IMR-90 (cell line): ENCODE measurements at regions not wholly inside any gene's neighbourhood (a gene's known extent, or its start where the extent isn't known, plus 50 kb on each side); places are given as distances from the start of the nearest gene placed in this dataset.

ENCODE experiments used
- ATAC-seq: fragments of 200-7000 bp; cut with Tn5 transposase; 2 replicates; pipeline ENCODE4 v1.9.1; 2020; ENCODE audit warnings: low read depth, mild to moderate bottlenecking, moderate library complexity
- BruUV-seq: library from RNA; stranded (reverse); fragments of 400-500 nt; replicated peaks from 2 replicates; lab custom pipeline; 2021; lab: Mats Ljungman, UMichigan
- CTCF ChIA-PET: fragments of 300-600 bp; formaldehyde crosslinking; extraction: SDS; loops from one replicate; lab custom pipeline; 2021; ENCODE audit warnings: antibody characterized with exemption; lab: Yijun Ruan, JAX
- POLR2A ChIA-PET: fragments of 300-600 bp; sonication (Branson Sonifier 250); formaldehyde crosslinking; loops from one replicate; lab custom pipeline; 2022; ENCODE audit warnings: antibody characterized with exemption; ENCODE audit not compliant: unreplicated experiment; lab: Charles Lee
- DNase-seq: peaks from one replicate; pipeline ENCODE4 v3.0.0; 2013
- H2AFZ ChIP-seq: replicated peaks from 2 replicates; pipeline ENCODE3; 2013; ENCODE audit warnings: low read length, mild to moderate bottlenecking; ENCODE audit not compliant: poor library complexity
- H2AK5ac ChIP-seq: 2 replicates; pipeline ENCODE4 v1.6.1; 2013; ENCODE audit warnings: low read depth, low read length, inconsistent platforms
- H2AK9ac ChIP-seq: replicated peaks from 2 replicates; pipeline ENCODE3; 2013; ENCODE audit warnings: mild to moderate bottlenecking, low read depth, low read length, moderate library complexity; ENCODE audit not compliant: poor library complexity
- H2BK120ac ChIP-seq: 2 replicates; pipeline ENCODE4 v1.6.1; 2013; ENCODE audit warnings: low read depth, low read length, inconsistent platforms
- H2BK15ac ChIP-seq: 3 replicates; pipeline ENCODE4 v1.6.1; 2013; ENCODE audit warnings: low read depth, low read length, inconsistent platforms
- H2BK20ac ChIP-seq: 2 replicates; pipeline ENCODE4 v1.6.1; 2013; ENCODE audit warnings: low read depth, mild to moderate bottlenecking, inconsistent platforms, low read length, moderate library complexity
- H2BK5ac ChIP-seq: 2 replicates; pipeline ENCODE4 v1.6.1; 2013; ENCODE audit warnings: mild to moderate bottlenecking, low read depth, low read length, inconsistent platforms; ENCODE audit not compliant: poor library complexity, severe bottlenecking
- H3K14ac ChIP-seq: replicated peaks from 2 replicates; pipeline ENCODE4 v1.6.1; 2013; ENCODE audit warnings: low read depth, low read length, inconsistent platforms
- H3K18ac ChIP-seq: 2 replicates; pipeline ENCODE4 v1.6.1; 2013; ENCODE audit warnings: low read depth, low read length, control low read depth
- H3K23ac ChIP-seq: 2 replicates; pipeline ENCODE4 v1.6.1; 2013; ENCODE audit warnings: low read depth, low read length, inconsistent platforms
- H3K27ac ChIP-seq: 2 replicates; pipeline ENCODE4 v1.5.1; 2013; ENCODE audit warnings: mild to moderate bottlenecking, control low read depth, low read length; ENCODE audit not compliant: insufficient read depth
- H3K27me3 ChIP-seq: 2 replicates; pipeline ENCODE4 v1.6.1; 2013; ENCODE audit warnings: low read length; ENCODE audit not compliant: control insufficient read depth, insufficient read depth
- H3K36me3 ChIP-seq: 2 replicates; pipeline ENCODE4 v1.6.1; 2013; ENCODE audit warnings: low read length, mixed read lengths; ENCODE audit not compliant: control insufficient read depth, insufficient read depth
- H3K4ac ChIP-seq: 2 replicates; pipeline ENCODE4 v1.6.1; 2013; ENCODE audit warnings: low read depth, low read length, inconsistent platforms
- H3K4me1 ChIP-seq: 2 replicates; pipeline ENCODE4 v1.6.1; 2013; ENCODE audit warnings: low read length, mixed read lengths; ENCODE audit not compliant: control insufficient read depth, insufficient read depth
- H3K4me2 ChIP-seq: 2 replicates; pipeline ENCODE4 v1.6.1; 2013; ENCODE audit warnings: low read depth, mild to moderate bottlenecking, control low read depth, low read length, moderate library complexity
- H3K4me3 ChIP-seq: 2 replicates; pipeline ENCODE4 v1.5.1; 2013; ENCODE audit warnings: low read depth, mild to moderate bottlenecking, control low read depth, low read length, moderate library complexity; ENCODE audit not compliant: insufficient read depth
- H3K56ac ChIP-seq: 2 replicates; pipeline ENCODE4 v1.6.1; 2013; ENCODE audit warnings: low read length, inconsistent platforms; ENCODE audit not compliant: insufficient read depth; ENCODE audit errors: extremely low read depth
- H3K79me1 ChIP-seq, 2 experiments: 2 replicates each; pipeline ENCODE4 v1.6.1; 2013; ENCODE audit warnings: low read length in 2 of 2, inconsistent platforms in 1 of 2, low read depth in 1 of 2
- H3K9ac ChIP-seq: 2 replicates; pipeline ENCODE4 v1.6.1; 2013; ENCODE audit warnings: low read depth, low read length, control low read depth
- H3K9me1 ChIP-seq: 2 replicates; pipeline ENCODE4 v1.6.1; 2013; ENCODE audit warnings: low read length, inconsistent platforms; ENCODE audit not compliant: insufficient read depth
- H3K9me3 ChIP-seq: 2 replicates; pipeline ENCODE4 v1.6.1; 2013; ENCODE audit warnings: low read length; ENCODE audit not compliant: control insufficient read depth, insufficient read depth
- H4K20me1 ChIP-seq: 2 replicates; pipeline ENCODE4 v1.6.1; 2013; ENCODE audit warnings: low read length, inconsistent platforms; ENCODE audit not compliant: insufficient read depth
- H4K5ac ChIP-seq: 2 replicates; pipeline ENCODE4 v1.6.1; 2013; ENCODE audit warnings: mild to moderate bottlenecking, low read depth, low read length, control low read depth
- H4K8ac ChIP-seq, 2 experiments: 2 replicates each; pipeline ENCODE4 v1.6.1; 2013; ENCODE audit warnings: low read depth in 2 of 2, low read length in 2 of 2, control low read depth in 1 of 2, inconsistent platforms in 1 of 2
- H4K91ac ChIP-seq: 2 replicates; pipeline ENCODE4 v1.6.1; 2013; ENCODE audit warnings: low read depth, low read length, inconsistent platforms; ENCODE audit not compliant: insufficient read depth
- CEBPB ChIP-seq: IDR thresholded peaks from 2 replicates; pipeline ENCODE4 v1.6.1; 2012; ENCODE audit warnings: low read depth, low read length, improper control_type of control experiment
- CTCF ChIP-seq: conservative IDR thresholded peaks from 2 replicates; pipeline ENCODE4 v1.5.1; 2012; ENCODE audit warnings: mild to moderate bottlenecking, low read depth, low read length, improper control_type of control experiment
- ELK1 ChIP-seq: fragments of 150-350 bp; IDR thresholded peaks from 2 replicates; pipeline ENCODE4 v1.6.1; 2016; ENCODE audit warnings: low read depth, mild to moderate bottlenecking, low read length, moderate library complexity, borderline replicate concordance
- MAFK ChIP-seq: IDR thresholded peaks from 2 replicates; pipeline ENCODE4 v1.6.1; 2012; ENCODE audit warnings: low read depth, low read length, improper control_type of control experiment
- MAZ ChIP-seq: IDR thresholded peaks from 2 replicates; pipeline ENCODE4 v1.6.1; 2012; ENCODE audit warnings: low read depth, mild to moderate bottlenecking, low read length, improper control_type of control experiment, moderate library complexity, borderline replicate concordance
- MXI1 ChIP-seq: IDR thresholded peaks from 2 replicates; pipeline ENCODE4 v1.6.1; 2012; ENCODE audit warnings: low read depth, mild to moderate bottlenecking, low read length, moderate library complexity, borderline replicate concordance
- RAD21 ChIP-seq: IDR thresholded peaks from 2 replicates; pipeline ENCODE4 v1.6.1; 2012; ENCODE audit warnings: low read length, improper control_type of control experiment
- RCOR1 ChIP-seq: IDR thresholded peaks from 2 replicates; pipeline ENCODE4 v1.6.1; 2012; ENCODE audit warnings: mild to moderate bottlenecking, low read length, improper control_type of control experiment; ENCODE audit not compliant: insufficient replicate concordance
- RFX5 ChIP-seq: IDR thresholded peaks from 2 replicates; pipeline ENCODE4 v1.8.0; 2012; ENCODE audit warnings: low read depth, mild to moderate bottlenecking, low read length, moderate library complexity
- SMC3 ChIP-seq: fragments of 150-350 bp; IDR thresholded peaks from 2 replicates; pipeline ENCODE4 v1.6.1; 2016; ENCODE audit warnings: low read depth, mild to moderate bottlenecking, antibody characterized with exemption, low read length, moderate library complexity
- USF2 ChIP-seq: fragments of 150-350 bp; IDR thresholded peaks from 2 replicates; pipeline ENCODE4 v1.6.1; 2017; ENCODE audit warnings: mild to moderate bottlenecking, antibody characterized with exemption, low read length, low read depth
- WGBS, 2 experiments: methylation state at CpG; one replicate each; pipeline versions ENCODE4 v1.1.5 to v1.1.7; 2013; ENCODE audit warnings: missing lambda C conversion rate in 2 of 2; ENCODE audit not compliant: insufficient read length in 1 of 2; ENCODE audit errors: extremely low coverage in 2 of 2; 5-methylcytosine and 5-hydroxymethylcytosine counted together
- dilution Hi-C: fragments of 300-500 bp; cut with HindIII; formaldehyde crosslinking; loops from one replicate; pipeline ENCODE4 v1.14.3; 2018; ENCODE audit warnings: low sequenced_read_pairs; ENCODE audit not compliant: unreplicated experiment
- in situ Hi-C: fragments of 300-500 bp; cut with MboI; formaldehyde crosslinking; loops from 3 replicates; pipeline ENCODE4 v1.14.3; 2019; ENCODE audit warnings: low sequenced_read_pairs, inconsistent platforms, mixed read lengths
- intact Hi-C: fragments of 100-400 bp; cut with micrococcal nuclease; formaldehyde crosslinking; loops from 2 replicates; pipeline ENCODE4 v1.10.0; 2022

GRCh38 chr9:32869404-32869803, 86.1 kb downstream of the TMEM215 start:
- no peak overlapping the region for H4K8ac ChIP-seq
- no peak overlapping the region for H2AFZ ChIP-seq
- no peak overlapping the region for H3K9ac ChIP-seq
- no peaks in the 10 kb centered on the region for H3K36me3 ChIP-seq
- H2BK15ac ChIP-seq = no peak overlapping the region
- H4K20me1 ChIP-seq = no peaks in the 10 kb centered on the region
- no peak for DNase-seq
- no peaks in the 10 kb centered on the region; the same call in none of the 2 replicates for H3K27me3 ChIP-seq
- no peak overlapping the region for H3K56ac ChIP-seq
- WGBS, 2 experiments = 83% methylated on average over 2 of the region's 4 CpGs; no CpG with 5 or more reads in 1 of the 2 experiments
- H3K79me1 ChIP-seq = no peaks in the 10 kb centered on the region
- no peak overlapping the region for H2AK5ac ChIP-seq
- in situ Hi-C loops = no loop called here
- no peak overlapping the region for H3K18ac ChIP-seq
- intact Hi-C loops = no loop called here
- no peak overlapping the region for H3K4me3 ChIP-seq
- no peaks in the 10 kb centered on the region for H3K9me3 ChIP-seq
- no peaks in the 10 kb centered on the region for H3K9me1 ChIP-seq
- H2BK5ac ChIP-seq = no peak overlapping the region
- CTCF ChIA-PET = no interaction called here
- no peak overlapping the region for H3K27ac ChIP-seq
- no peak overlapping the region for H4K5ac ChIP-seq
- no peak overlapping the region for H2AK9ac ChIP-seq
- dilution Hi-C loops = no loop called here
- H4K91ac ChIP-seq = no peak overlapping the region
- H3K23ac ChIP-seq = no peak overlapping the region
- POLR2A ChIA-PET = no interaction called here
- no peak for TF ChIP-seq CEBPB
- TF ChIP-seq MXI1 = no peak
- TF ChIP-seq RAD21 = no peak
- TF ChIP-seq SMC3 = no peak
- TF ChIP-seq CTCF = no peak
- no peak for TF ChIP-seq USF2
- no peak for TF ChIP-seq RCOR1
- no peak for TF ChIP-seq RFX5
- TF ChIP-seq MAFK = no peak
- TF ChIP-seq ELK1 = no peak
- TF ChIP-seq MAZ = no peak
- no peak for ATAC-seq
- H2BK120ac ChIP-seq = no peak overlapping the region
- H3K4me1 ChIP-seq = no peaks in the 10 kb centered on the region
- no peak overlapping the region for H3K4me2 ChIP-seq
- no peak overlapping the region for H3K4ac ChIP-seq
- no peak overlapping the region for H3K14ac ChIP-seq
- no peak overlapping the region for H2BK20ac ChIP-seq
- no TSS peak for BruUV-seq
